Peyer's patch (tissue), 4 donors: ENCODE measurements at regions not wholly inside any gene's neighbourhood (a gene's known extent, or its start where the extent isn't known, plus 50 kb on each side); places are given as distances from the start of the nearest gene placed in this dataset.

Source experiments
- DNase-seq, 3 donors: peaks; one replicate each; pipeline ENCODE4 v3.0.0-alpha.2; 2017 to 2019
- H3K27ac ChIP-seq, 4 donors: fragments of 200-600 bp; sonication (generic); one replicate each; pipeline ENCODE4 v1.5.1; 2016 to 2019
- H3K27me3 ChIP-seq, 2 donors: fragments of 200-600 bp; sonication (generic); one replicate each; pipeline ENCODE4 v1.5.1; 2019
- H3K36me3 ChIP-seq, 3 donors: fragments of 200-600 bp; sonication (generic); one replicate each; pipeline ENCODE4 v1.5.1; 2016 to 2019
- H3K4me1 ChIP-seq, 4 donors: fragments of 200-600 bp; sonication (generic); one replicate each; pipeline ENCODE4 v1.5.1; 2016 to 2019
- H3K4me3 ChIP-seq, 4 donors: fragments of 200-600 bp; sonication (generic); 1 replicate in 3 of 4; 2 replicates in 1 of 4; pipeline ENCODE4 v1.5.1; 2016 to 2019; ENCODE audit warnings: mild to moderate bottlenecking in 1 of 4
- H3K9me3 ChIP-seq, 4 donors: fragments of 200-600 bp; sonication (generic); one replicate each; pipeline ENCODE4 v1.5.1; 2016 to 2019; ENCODE audit warnings: mild to moderate bottlenecking in 1 of 4
- CTCF ChIP-seq, 6 experiments: fragments of 450-650 bp in 4 of 6; fragments of 200-600 bp in 2 of 6; sonication (generic) in 1 of 6; IDR thresholded peaks; one replicate each; pipeline ENCODE4 v1.5.1; 2017 to 2019; ENCODE audit warnings: antibody characterized with exemption in 6 of 6, mild to moderate bottlenecking in 3 of 6, moderate library complexity in 1 of 6
- POLR2A ChIP-seq, 2 donors: fragments of 450-650 bp; IDR thresholded peaks; one replicate each; pipeline ENCODE4 v1.5.1; 2017; ENCODE audit warnings: antibody characterized with exemption in 2 of 2, mild to moderate bottlenecking in 2 of 2, moderate library complexity in 2 of 2

DNA sequence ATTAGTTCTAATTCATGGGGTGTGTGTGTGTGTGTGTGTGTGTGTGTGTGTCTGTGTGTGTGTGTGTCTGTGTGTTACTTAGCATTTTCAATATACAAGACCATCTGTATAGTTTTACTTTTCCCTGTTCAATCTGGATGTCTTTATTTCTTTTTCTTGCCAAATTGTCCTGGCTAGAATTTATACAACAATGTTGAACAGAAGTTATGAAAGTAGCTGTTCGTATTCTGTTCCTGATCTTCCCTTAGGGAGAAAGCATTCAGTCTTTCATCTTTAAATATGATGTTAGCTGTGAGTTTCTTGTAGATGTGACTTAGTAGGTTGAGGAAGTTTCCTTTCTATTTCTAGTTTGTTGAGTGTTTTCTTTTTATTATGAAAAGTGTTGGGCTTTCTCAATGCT is 101.0 kb upstream of the ADRA1D start:
- Histone ChIP-seq H3K27ac (no peak overlapping the region), H3K4me1 (no peaks in the 10 kb centered on the region), H3K36me3 (no peaks in the 10 kb centered on the region), H3K27me3 (no peaks in the 10 kb centered on the region), H3K4me3 (no peak overlapping the region), H3K9me3 (peaks cover 0 to 4% (median 0%) of the 10 kb centered on the region in 4 donors)
- DNase-seq = no peak
- TF ChIP-seq POLR2A (IDR thresholded peaks at IDR 0.05) = no peak
- TF ChIP-seq CTCF (IDR thresholded peaks at IDR 0.05) = no peak

- Histone ChIP-seq H3K36me3 (no peaks in the 10 kb centered on the region), H3K27me3 (no peaks in the 10 kb centered on the region), H3K4me3 (no peak overlapping the region), H3K27ac (no peak overlapping the region), H3K9me3 (no peaks in the 10 kb centered on the region), H3K4me1 (no peaks in the 10 kb centered on the region)
- TF ChIP-seq POLR2A (IDR thresholded peaks at IDR 0.05) (no peak), CTCF (IDR thresholded peaks at IDR 0.05) (no peak)
- no peak for DNase-seq
Measured at GRCh38 chr20:4344670-4345069, 95.6 kb upstream of the ADRA1D start.

DNA sequence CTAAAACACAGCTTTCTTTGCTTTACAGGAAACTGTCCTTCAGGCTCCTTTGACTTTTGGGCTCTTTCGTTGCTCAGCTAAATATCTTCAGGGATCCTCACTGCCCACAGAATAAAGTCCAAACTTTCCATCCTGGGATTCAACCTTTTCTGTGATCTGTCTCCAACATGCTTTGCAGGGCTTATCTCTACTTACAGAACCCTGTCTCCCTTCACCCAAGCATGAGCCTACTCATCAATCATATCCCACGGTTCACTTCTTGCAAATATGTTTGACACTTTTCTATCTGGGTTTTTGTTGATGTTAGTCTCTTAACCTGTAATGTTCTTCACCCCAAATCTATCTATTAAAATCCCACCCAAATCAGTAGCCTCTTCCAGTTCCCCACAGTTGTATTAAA is 93.5 kb upstream of the ADRA1D start:
- no peaks in the 10 kb centered on the region for H3K4me1 ChIP-seq
- H3K27ac ChIP-seq = no peak overlapping the region
- H3K27me3 ChIP-seq = no peaks in the 10 kb centered on the region
- no peaks in the 10 kb centered on the region for H3K9me3 ChIP-seq
- TF ChIP-seq POLR2A (IDR thresholded peaks at IDR 0.05) (no peak), CTCF (IDR thresholded peaks at IDR 0.05) (no peak)
- no peaks in the 10 kb centered on the region for H3K36me3 ChIP-seq
- DNase-seq = no peak
- H3K4me3 ChIP-seq = no peak overlapping the region

GRCh38 chr20:4341804-4342485 is 92.9 kb upstream of the ADRA1D start:
- no peak overlapping the region for H3K4me3 ChIP-seq
- no peaks in the 10 kb centered on the region for H3K27me3 ChIP-seq
- H3K27ac ChIP-seq = no peak overlapping the region
- H3K4me1 ChIP-seq = no peaks in the 10 kb centered on the region
- TF ChIP-seq CTCF (IDR thresholded peaks at IDR 0.05) (no peak), POLR2A (IDR thresholded peaks at IDR 0.05) (no peak)
- no peaks in the 10 kb centered on the region for H3K9me3 ChIP-seq
- no peaks in the 10 kb centered on the region for H3K36me3 ChIP-seq
- no peak for DNase-seq

GRCh38 chr20:4335722-4336121 is 86.6 kb upstream of the ADRA1D start:
- DNase-seq = no peak
- TF ChIP-seq POLR2A (IDR thresholded peaks at IDR 0.05) = no peak
- no peak for TF ChIP-seq CTCF (IDR thresholded peaks at IDR 0.05)
- Histone ChIP-seq H3K27me3 (no peaks in the 10 kb centered on the region), H3K36me3 (no peaks in the 10 kb centered on the region), H3K9me3 (no peaks in the 10 kb centered on the region), H3K4me1 (no peaks in the 10 kb centered on the region), H3K27ac (no peak overlapping the region), H3K4me3 (no peak overlapping the region)
